GM21825 (cell line): ENCODE measurements at regions not wholly inside any gene's neighbourhood (a gene's known extent, or its start where the extent isn't known, plus 50 kb on each side); places are given as distances from the start of the nearest gene placed in this dataset.

ENCODE experiments used
- ATAC-seq: cut with Tn5 transposase; IDR thresholded peaks from one replicate; pipeline ENCODE4 v1.9.1; 2021; ENCODE audit warnings: mild to moderate bottlenecking, moderate library complexity; ENCODE audit not compliant: unreplicated experiment

DNA sequence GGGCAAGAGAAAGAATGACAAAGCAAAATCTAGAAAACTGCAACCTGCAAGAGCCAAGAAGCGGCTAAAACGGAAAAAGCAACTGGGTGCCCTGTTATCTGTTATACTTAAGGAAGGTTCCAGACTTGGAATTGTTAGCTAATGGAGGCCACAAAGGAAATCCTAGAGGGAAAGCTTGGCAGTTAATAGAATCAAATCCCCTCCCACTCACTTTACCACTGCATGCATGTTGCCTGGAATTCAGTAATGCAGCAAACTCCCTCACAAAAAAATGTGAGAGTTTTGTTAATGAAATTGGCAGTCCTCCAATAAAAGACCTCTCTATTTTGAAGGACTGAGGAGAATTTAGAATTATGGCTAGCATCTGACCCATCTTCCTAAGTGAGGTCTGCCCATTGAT is 164.2 kb upstream of the SOX5 start:
- no peak for ATAC-seq

DNA sequence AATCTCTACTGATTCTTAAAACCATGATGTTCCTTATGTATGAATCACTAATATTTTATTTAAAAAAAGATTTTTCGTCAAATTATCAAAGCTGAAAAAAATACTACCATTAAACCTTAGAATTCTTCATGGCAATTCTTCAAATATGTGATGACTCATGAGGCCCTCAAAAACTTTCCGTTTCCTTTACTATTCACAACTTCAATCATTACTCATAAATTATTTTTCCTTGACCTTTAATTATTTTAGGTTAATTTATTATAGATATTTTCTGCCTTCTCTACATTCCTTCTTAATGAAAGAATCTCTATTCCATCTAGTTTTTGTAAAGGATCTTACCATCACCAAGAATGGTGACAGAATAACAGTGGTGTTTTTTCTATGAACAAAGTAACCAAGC is 162.1 kb upstream of the SOX5 start:
- ATAC-seq: no peak

DNA sequence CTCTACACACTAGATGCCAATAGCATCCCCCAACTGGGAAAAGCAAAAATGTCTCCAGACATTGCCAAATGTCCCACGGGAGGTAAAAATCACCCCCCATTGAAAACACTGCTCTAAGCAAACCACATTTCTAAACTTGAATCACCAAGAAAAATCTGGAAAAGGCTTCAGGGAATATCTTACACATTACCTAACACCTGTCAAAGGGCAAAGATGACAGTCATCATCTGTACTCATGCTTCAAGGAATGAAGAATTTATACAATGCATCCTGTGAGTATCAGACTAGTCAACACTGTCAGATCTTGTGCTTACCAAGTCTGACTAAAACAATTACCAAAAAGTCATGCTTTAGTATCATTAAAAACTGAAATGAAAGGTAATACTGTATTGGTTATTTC is 161.6 kb upstream of the SOX5 start:
- no peak for ATAC-seq

DNA sequence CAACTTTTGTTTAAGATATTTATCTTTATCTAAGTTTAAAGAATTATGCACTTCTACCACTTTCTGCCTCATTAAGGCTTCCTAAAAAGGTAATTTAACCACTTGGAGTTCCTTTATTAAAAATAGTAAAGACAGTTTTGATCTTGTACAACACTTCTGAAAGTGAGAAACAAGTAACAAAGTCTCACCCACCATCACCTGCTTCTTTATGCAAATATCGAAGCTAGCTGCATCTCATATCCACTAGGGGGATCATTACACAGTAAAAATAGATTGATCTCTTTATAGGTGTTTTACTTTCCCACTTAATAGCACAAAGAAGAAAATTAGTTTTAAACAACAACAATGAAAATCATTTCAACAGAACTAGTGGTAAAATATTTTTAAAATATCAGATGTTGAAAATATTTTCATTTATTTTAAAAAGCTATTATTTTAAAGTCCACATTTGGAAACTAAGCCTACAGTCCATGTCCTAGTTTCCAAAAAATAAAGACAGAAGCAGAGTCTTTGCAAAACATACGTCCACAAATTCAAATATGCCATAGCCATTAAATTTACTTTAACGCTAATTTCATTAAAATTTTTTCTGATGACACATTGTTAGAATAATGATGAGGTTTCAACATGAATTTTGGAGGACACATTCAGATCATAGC is 160.0 kb upstream of the SOX5 start:
- ATAC-seq: peak; percentile 95

DNA sequence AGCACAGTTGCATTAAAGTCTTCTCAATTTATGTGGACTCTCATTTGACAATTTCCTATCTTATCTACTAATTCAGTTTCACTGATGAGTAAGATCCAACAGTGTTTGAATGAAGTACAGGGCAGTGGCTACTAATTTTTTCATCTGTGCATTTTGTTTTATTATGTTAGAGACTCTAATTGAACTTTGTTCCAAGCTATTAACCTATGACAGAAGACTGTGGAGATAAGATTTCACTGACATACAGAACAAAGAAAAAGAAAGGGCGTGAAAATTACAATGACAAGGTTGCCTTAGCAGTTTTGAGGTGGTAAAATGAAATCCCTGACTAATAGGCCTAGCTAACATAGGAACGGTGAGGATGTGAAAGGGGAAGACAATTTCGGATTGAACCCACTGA is 153.2 kb upstream of the SOX5 start:
- no peak for ATAC-seq

DNA sequence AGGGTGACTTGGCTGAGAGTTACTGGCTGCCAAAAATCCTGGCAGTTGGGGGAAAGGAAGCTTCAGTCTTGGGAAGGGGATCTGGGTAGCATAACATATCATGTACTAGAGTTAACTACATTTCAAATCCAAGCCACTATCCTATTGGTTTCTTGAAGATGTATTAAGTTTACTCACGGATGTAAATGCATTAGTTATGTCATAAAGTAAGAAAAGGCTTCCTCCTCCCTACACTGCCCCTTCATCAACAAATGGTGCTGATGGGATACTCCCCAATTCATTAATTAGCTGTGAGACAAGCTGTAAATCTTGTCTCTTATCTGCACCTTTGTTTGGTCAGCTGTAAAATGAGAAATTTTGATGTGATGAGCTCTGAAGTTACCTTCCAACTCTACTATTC is 150.1 kb upstream of the SOX5 start:
- no peak for ATAC-seq

DNA sequence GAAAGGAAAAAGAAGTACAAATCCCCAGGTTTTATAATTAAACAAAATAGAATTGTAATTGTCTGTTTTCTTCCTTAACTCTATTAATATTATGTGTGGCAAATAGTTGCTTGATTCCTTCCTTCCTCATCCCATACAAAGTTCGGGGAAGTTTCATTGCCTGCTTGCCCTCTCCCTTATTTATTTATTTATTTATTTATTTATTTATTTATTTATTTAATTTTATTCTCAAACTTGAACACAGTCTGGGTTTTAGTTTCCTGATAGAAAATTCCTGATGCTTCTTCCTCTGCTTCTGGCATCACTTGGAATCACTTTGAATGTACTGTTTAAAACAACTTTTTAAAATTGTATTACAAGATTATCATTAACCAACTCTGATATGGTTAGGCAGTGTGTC is 145.8 kb upstream of the SOX5 start:
- ATAC-seq: no peak

DNA sequence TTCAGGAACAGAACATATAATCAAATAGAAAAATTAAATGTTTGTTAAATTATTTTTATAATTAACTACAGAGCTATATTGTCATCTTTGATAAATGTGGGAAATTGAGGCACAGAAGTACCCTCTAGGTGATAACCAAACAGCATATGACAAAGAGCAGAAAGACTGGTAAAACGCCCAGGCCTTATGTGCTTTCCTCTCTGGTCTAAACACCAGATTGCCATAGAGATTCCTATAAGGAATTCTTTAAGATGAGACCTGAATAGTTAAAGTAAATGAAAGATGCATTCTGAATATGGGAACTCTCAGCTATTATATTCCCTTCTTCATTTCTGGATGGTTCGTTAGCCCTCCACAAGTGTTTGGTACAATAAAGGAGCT is 140.0 kb upstream of the SOX5 start:
- ATAC-seq: no peak

DNA sequence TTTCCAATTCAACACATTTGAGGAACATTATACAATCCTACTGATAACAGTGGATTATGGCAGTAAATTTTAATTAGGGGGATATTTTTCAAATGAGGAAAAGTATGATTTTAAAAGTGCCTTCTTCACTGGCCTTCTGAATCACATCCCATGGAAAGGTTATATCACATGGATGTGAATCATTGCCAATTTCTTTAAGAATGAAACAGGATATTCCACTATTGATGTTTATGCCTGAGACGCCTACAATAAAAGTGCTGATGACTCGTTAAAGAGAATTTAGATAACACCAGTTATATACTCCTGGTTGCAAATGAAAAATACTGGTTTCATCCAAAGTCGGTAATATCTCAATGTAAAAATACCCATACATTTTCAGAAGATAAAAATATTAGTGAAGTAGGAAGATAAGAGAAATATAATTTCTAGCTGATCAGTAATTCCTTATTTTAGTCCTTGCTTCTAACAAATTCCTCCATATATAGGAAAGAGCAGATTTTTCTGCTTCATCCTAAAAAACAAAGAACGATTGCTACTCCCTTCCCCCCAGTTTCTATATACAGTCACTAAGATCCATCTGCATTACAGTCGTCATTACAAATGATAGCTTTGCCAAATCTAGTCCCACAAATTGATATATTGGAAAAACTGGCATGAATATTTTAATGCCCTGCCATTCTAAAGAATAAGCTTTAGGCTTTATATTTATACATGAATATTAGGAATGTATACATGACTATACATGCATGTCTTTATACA is 139.5 kb upstream of the SOX5 start:
- no peak for ATAC-seq

DNA sequence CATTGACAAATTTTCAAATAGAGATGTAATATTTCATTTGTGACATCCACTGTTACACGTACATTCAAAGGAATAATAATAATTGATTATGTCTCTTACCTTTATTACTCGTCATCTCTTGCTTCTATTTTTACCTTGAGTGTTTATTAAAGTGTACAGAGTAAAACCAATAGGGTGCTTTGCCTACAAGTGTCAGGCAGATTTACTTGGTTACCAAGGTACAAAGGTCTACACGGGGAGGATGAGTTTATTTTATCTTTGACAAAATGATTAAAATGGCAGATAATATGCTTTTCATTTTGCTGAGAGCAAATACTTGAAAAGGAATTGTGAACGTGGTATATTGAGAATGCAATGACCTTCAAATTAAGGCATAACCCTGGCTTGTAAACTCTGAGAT is 137.8 kb upstream of the SOX5 start:
- ATAC-seq: no peak

DNA sequence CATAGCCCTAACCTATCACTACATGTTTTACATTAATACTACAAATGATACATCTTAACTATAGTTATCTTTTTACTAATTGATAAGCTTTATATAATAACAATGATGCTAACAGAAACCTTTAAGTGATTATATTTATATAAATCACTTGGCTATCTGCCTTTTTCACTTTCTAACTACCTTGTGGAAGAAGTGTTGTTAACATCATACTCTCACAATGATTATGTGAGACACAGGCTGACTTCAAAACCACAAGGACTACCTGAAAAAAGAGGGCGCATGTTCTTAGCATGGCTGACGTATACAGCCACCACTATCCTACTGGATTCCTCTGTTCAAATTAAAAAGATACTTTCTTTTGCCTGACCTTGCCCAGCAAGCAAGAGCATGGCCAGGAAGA is 135.3 kb upstream of the SOX5 start:
- no peak for ATAC-seq

DNA sequence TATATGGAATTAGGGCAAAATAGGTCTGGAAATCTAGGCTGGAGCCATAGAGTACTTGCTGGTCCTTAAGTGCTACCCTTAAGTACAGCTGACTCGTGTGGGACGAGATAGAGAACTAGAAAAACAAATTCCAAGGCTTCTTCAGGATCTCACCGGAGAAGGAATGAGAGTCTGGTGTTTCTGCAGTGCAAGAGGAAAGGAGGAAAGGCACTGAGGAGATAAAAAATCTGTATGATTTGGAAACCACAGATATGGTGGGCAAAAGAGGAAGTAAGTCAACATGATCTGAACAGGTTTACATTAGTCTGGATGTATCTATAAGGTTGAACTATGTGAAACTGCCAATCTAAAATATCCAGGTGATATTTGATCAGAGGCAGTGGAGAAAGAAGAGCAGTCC is 134.4 kb upstream of the SOX5 start:
- ATAC-seq: no peak

DNA sequence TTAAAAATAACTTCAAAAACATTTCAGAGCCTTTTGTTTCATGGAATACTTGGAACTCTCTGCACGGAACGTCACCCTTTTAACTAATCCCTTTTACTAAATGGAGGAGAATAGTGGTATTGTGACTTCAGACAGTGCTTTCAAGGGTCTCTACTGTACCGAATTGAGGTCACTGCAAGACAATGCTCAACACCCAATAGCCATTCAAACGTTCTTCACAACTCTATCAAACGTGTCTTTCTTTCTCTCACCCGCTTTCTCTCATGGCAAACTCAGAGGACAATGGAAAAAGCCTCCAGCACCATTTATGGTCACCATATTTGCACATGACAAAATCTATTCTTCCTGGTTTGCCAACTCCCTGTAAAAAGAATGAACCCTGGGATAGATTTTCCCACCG is 132.1 kb upstream of the SOX5 start:
- no peak for ATAC-seq

DNA sequence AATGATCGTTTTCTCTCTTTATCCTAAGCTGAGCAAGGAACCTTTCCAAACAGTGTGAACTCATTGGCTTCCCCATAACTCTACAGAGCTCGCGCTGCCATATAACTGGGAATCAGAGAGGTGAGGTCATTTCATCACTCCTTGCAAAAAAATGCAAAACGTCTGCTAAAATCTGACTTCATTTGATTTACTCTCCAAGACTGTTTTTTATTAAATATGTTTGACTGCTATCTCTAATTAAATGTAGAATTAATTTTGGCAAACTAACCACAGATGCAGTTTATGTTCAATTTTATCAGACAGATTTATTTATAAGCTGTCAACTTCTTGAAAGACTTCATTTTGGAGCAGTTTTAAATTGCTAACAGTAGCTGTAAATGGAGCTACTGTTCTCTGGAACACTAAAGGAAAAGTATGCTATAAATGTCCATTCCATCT is 131.6 kb upstream of the SOX5 start:
- ATAC-seq: no peak

DNA sequence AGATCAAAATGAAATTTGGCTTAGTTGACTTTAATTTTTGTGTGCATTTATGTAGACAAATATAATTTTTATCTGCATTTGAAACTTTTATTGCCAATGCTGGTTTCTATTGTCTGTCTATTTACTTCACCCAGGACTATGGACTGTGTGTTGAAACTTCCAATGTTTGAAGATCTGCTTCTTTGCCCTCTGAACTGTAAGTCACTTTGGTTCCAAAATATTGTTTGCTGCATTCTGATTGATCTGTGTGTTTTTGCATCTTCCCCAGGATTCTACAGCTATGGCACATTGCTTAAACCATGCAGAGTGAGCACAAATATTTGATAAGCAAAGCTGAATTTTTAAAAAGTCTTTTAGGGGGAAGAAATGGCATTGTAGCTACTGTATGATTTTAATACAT is 131.0 kb upstream of the SOX5 start:
- no peak for ATAC-seq

DNA sequence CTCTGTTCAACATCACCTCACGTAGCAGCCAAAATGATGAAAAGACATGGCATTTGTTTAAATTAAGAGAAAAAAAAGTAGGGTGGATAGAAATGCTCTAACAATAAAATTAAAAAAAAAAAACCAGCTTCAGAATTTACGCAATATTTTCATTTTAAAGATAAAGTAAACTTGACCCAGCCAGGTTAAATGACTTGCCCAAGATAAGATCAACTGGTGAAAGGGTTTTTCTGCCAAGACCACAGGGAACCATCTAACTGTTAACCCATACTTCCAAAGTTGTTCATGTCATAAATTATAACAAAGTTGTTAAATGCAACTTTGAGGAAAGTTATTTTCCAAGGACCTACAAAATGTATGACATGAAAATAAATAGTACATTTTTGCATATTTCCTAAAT is 129.6 kb upstream of the SOX5 start:
- ATAC-seq: no peak

DNA sequence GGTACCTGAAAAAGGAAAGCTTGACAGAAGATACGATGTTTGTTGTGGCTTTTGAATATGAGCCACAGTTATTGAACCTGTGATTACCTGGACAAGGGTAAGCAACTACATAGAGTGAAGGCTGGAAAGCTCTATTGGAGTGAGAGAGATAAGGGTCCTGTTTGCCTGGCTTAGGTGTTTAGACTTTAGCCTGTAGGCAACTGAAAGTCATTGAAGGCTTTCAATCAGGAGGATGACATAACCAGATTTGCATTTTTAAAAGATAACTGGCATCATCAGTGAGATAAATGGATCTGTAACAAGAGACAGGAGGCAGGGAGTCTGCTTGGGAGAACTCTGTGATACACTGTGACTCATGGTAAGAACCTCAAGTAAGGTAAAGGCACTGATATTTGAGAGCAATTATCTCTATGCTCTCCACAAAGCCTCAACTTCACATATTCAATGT is 128.9 kb upstream of the SOX5 start:
- no peak for ATAC-seq

DNA sequence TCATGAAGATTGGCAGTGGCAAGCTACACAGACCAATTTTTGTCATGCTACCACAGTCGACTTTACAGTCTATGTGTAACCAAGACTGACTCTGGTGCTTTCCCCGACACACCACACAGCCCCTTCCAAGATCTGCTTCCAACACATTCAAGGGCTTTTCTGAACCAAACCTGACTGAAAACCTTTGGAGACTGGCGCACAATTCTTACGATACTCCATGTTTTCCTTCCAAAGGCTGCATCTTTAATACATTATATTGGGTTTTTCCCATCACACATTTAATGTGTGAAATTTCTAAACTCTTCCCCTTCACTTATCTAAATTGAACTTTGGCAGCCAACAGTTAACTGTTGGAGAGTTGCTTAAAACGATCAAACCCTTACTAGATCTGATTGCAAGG is 127.7 kb upstream of the SOX5 start:
- no peak for ATAC-seq

DNA sequence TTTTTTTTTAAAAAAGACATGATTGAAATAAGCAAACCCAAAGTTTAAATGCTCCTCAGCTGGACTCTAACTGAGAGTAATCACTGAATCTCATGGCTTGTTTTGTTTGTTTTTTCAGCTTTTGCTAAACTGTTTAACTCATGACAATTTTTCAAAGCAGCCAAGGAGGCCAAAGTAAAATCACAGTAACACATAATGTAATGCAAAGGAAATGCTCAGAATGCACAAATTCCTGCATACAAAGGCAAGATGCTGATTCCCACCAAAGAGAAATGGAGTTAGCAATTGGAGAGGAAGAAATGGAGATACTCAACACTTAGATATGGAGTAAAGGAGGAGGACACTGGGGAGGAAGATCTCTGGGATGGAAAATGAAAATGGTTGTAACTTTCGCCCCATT is 126.2 kb upstream of the SOX5 start:
- no peak for ATAC-seq

DNA sequence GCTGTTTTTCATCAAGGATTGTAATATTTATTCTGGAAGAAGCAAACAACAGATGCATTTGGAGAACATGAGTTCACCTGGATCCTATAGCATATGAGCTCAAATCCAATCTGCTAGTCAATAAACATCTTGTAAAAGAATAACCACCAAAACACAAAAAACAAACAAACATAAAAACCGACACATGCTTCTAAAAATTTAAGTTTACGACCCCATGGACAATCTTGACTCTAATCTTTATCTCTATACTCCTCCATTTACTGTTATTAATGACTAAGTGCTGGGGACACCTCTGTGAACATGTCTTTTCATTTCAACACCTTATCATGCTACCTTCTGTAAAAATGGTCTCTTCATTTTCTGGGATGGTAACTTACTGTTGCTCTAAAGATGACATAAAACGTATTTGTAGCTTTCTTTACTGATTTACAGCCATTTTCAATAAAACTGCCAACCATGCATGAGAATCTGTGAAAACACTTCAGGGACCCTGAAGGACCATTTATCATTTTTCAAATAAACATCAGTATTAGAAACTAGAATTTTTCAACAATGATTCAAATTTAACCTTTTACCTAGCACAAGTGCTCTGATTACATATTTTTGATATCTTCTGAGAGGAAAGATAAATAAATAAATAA is 123.8 kb upstream of the SOX5 start:
- no peak for ATAC-seq

DNA sequence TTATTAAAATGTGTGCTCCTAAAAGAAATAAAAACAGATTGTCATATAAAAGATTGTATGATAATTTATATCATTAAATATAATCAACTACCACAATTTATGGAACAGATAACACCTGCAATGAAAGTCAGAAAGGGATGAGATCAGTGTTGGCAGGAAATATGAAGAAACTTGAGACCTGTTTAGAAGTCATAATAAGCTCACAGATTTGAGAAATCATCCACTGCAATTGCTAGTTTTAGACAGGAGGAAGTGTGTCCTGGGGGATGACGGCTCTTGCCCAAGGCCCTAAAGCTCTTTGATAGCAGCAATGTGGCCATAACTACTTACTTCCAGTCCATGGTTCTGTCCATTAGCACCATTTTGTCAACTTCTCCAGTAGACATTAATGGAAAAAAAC is 122.8 kb upstream of the SOX5 start:
- no peak for ATAC-seq

DNA sequence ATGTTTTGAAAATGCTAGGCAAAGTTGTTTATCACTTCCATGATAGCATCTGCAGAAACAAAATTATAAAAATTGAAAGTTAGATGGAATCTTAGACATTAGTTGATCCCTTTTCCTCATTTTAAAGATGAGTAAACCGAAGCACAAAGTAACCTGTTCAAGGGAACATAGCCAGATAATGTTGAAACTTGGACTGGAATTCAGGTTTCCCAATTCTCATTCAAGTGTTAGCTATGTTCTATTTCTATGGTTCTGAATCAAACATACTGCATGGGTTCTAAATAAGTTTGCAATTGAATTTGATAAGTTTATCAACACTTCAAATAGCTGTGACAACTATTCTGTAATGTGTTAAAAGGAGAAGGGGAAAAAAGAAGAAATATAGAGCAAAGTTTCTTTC is 122.4 kb upstream of the SOX5 start:
- ATAC-seq: no peak
